Stimulated activated CD4-positive, alpha-beta T cell treated with anti-CD3 and anti-CD28 coated beads, Interleukin-2, amount 100 ng/mL, for 4 hours (primary cell): ENCODE measurements at regions not wholly inside any gene's neighbourhood (a gene's known extent, or its start where the extent isn't known, plus 50 kb on each side); places are given as distances from the start of the nearest gene placed in this dataset.
"Not testable (repeated sequence)": the region's sequence is repeated elsewhere in the genome, so short reads cannot be mapped to it uniquely, and the experiment has no call there.

Source experiments
- DNase-seq: peaks from one replicate; pipeline ENCODE4 v3.0.0-alpha.2; 2020; ENCODE audit warnings: low read depth

DNA sequence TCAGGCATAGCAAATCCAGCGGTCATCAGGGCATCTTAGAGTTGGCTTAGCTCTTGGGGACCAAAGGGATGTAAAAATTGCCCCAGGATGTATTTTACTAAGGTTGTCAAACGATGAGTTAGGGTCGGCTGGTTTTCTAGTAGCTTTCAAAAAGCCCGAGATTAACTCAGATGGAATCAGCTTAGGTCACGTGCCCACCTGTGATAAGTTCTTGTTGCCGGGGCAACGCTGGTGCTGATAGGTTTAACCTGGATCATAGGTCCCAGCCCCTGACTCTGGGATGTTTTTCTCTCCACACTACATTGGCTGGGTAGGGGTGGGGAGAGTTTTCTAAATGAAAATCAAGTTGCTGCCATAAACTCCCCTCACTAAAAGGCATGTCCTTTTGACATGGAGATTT, 257.3 kb upstream of the SULF2 start:
- no peak for DNase-seq

DNA sequence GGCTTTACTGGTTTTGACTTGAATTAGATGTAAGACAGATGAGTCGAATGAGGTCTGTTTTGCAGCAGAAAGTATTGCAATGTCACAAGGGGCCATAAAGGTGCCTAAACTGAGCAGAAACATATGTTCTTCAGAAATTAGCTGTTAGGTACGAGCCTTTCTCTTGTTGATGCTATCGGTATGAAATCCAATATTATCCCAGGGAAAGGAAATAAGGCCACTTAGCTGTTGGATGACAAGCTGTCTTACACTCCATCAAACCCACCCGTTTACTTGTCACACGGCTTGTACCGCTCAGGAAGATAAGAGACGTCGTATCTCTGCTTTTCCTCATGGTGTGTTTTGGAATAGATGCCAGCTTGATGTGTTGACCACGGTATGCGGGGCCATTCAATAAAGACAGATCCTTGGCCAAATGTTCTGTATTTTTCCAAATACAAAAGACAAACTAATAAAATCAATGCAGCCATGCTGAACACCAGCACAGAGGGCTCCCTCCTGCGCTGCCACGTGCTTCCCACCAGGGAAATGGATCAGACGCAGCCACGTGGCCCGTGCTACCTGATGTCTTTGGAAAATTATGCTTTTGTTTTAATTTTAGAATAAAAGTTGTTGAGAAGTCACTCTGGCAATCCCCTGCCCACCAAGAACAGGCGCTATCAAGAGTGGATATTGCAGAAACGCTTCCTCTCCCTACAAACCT, 255.9 kb upstream of the SULF2 start:
- no peak for DNase-seq

DNA sequence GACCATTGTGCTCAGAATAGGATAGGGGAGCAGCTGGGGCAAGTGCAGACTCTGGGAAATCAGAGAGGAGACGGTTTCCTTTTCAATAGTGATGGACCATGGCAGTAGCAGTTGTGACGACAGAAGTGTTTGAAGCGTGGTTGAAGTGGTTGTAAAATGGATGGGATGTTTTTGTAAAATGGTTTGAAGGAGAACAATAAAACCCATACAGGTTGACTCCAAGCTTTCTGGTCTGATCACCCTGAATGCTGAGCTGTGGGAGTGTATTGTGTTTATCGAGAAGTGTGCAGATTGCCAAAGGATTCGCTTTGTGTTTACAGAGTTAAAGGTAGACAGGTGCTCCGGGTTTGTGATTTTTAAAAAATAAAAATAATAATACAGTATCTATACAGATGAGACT, 255.2 kb upstream of the SULF2 start:
- DNase-seq: no peak

DNA sequence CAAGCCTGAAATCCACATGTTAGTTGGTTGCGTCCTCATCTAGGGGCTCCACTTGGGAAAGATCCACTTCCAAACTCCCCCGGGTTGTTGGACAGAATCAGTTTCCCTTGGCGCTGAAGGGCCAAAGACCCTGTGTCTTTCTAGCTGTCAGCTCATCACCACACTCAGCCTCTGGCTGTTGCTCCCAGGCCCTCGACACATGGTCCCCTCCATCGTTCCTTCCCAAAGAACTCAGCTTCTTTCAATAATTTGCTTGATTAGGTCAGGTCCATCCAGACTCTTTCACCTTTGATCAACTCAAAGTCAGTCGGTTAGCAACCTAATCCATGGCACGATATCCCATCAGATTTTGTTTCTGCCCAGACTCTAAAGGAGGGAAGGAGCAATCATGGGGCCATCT, 254.8 kb upstream of the SULF2 start:
- DNase-seq: no peak

DNA sequence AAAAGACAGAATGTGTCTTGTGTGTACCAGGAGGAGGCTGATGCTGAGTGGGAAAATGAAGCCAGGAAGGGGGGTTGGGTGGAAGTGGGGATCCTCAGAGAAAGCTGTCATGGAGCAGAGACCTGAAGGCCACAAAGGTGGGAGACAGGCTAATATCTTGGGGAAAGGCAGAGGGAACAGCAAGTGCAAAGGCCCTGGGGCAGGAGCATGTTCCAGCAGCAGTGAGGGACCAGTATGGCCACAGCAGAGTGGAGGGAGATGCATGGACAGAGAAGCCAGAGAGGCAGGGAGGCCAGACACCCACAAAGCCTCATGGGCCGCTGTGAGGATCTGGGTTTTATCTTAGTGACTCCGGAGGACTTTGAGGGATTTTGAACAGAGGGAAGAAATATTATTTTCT, 254.2 kb upstream of the SULF2 start:
- no peak for DNase-seq

DNA sequence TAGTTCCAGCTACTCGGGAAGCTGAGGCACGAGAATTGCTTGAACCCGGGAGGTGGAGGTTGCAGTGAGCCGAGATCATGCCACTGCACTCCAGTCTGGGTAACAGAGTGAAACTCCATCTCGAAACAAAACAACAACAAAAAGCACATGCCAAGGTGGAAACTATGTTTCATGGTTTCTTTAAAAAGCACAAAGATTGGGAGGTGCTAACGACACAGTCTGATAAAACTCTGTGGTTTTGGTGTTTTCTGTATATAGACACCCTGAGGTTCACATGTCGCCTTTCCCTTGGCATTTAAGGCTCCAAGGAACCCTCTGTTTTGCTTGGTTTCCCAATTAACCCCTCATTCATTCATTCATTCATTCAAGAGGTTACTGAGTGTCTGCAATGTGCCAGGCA, 253.4 kb upstream of the SULF2 start:
- no peak for DNase-seq

DNA sequence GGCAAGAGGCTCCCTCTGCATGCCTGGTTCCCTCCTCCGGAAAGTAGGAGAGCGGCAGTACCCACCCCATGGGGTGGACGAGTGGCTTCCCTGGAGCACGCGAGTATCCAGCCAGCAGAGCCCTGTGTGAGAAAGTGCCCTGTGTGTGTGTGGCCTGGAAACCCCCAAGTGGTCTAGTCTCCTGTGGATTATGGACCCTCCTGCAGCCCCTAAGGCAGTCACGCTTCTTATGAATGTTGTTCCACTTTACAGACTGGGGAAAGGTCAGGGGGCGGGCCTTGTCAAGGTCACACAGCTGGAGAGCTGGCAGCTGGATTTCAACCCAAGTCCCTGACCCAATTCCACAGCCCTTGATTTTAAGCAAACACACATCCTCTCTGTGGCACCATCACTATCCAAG, 252.5 kb upstream of the SULF2 start:
- DNase-seq: not testable (repeated sequence)

DNA sequence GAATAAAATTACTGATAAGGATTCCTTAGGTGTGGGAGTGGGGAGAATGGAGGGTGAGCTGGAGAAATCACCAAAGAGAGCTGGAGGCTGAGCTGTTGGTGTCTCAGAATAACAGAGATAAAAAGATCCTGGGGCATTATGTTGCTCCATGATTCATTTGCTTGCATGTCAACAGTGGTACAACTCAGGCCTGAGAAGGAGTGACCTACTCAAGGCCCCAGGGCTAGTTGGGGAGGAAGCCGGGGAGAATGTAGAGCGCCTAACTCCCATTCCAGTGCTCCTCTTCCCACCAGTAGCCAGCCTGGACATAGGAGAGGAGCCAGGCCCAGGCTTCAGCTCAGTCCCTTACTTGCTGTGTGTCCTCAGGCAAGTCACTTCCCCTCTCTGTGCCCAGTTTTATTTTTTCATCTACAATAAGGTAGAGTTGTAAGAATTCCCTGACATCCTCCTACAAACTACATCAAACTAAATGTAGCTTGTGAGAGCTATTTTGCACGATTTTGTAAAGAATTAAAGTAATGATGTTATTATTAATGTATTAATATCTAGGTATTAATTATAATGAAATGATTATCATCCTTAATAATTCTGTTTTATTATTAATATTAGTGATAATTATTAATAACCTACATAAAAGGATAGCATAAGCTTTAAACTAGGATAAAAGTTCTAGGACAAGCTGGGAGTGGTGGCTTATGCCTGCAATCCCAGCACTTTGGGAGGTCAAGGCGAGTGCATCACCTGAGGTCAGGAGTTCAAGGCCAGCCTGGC, 250.9 kb upstream of the SULF2 start:
- DNase-seq: no peak

DNA sequence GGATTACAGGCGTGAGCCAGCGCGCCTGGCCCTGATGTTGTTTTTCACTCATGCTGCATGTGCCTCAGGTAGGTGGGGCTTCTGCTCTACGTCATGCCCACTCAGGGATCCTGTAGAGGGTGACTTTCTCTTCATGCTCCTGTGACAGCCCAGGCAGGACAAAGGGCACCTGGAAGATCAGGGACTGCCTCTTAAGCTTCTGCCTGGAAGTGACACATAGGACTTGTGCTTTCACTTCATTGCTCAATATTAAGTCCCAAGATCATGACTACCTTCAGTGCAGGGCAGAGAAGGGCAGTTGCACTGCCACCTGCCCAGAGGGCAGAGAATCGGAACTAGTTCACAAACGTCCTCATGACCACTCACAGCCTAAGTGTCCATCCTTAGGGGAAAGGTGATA, 249.5 kb upstream of the SULF2 start:
- DNase-seq: no peak

DNA sequence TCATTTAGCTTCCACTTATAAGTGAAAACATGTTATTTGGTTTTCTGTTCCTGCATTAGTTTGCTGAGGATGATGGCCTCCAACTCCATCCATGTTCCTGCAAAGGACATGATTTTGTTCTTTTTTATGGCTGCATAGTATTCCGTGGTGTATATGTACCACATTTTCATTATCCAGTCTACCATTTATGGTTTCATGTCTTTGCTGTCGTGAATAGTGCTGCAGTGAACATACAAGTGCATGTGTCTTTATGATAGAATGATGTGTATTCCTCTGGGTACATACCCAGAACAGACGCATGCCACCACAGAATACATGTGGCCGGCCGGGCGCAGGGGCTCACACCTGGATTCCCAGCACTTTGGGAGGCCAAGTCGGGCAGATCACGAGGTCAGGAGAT, 247.7 kb upstream of the SULF2 start:
- DNase-seq: not testable (repeated sequence)

DNA sequence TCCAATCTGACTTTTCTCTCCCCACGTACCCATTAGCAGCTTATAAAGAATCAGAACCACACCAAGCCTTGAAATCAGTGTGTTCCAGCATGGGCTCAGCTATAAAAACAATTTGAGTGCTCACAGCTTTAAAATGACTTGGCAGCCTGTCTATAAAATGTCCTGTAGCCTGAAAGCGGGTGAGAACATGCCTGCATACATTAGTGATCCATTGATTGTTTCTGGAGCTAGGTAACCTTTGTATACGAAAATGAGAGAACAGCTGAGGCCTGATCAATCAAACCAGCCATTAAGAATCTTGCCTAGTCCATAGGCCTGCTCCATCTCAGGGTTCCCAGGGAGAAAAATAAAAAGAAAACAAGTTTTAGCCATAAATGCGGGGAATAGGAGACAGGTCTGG, 245.8 kb upstream of the SULF2 start:
- no peak for DNase-seq

DNA sequence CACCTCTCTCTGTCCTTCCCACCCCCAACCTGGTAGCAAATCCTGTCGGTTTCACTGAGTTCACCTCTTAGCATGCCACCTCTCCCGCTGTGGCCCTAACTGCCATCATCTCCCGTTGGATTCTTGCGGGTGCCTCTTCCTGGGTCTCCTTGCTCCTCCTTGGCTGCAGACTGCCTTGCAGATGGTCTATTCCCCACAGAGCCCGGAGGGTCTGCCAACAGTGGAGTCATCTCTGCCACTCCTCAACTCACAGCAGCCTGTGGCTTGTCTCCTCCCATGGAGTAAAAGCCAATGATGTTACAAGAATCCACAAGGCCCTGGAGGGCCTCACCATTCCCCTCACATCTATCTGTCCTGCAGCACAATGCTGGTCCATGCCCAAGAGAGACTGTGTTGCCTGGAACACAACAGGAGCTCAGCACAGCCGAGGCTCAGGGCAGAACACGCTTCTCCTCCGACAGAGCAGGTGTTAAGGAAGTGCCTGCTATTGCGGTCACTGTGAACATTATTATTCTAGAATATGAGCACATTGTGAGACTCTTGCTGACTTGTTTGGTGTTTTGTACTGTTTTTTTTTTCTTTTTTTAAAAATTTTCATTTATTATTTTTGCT, 241.8 kb upstream of the SULF2 start:
- DNase-seq: no peak

DNA sequence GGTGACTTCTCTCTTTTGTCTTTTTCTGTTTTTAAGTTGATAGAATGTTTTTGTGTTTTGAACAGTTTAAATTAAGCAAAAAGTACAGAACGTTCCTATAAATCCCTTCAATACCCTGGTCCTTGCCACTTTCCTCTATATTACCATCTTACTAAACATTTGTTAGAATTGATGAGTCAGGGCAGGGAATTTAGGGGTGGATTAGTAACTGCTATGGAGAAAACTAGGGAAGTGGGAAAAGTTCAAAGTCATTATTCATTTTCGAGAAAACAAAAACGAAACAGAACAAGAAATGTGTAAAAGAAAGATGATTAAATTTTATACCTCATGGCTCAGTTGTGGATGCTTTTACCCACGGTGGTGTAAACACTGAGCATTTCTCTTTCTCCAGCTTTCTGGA, 240.4 kb upstream of the SULF2 start:
- DNase-seq: no peak

DNA sequence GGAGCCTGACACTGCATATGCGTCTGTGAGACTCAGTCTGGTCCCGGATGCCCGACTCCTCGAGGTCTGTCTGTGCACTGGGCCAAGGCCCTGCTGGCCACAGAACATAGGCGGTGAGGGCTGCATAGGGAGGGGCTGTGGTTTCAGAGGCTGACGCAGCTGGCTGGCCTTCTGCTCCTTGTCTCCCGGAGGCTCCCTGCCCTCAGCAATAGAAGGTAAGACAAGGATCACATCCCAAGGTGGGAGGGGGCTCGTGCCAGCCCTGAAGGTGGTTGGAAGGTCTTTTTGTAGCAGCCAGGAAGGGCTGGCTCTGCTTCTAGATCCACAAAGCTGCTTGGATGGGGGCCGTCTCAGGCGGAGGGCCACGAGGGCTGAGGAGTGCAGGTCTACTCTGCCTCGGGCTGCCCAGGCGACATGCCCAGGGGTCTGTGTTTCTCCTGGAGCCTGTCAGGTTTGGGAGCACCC, 239.8 kb upstream of the SULF2 start:
- no peak for DNase-seq

DNA sequence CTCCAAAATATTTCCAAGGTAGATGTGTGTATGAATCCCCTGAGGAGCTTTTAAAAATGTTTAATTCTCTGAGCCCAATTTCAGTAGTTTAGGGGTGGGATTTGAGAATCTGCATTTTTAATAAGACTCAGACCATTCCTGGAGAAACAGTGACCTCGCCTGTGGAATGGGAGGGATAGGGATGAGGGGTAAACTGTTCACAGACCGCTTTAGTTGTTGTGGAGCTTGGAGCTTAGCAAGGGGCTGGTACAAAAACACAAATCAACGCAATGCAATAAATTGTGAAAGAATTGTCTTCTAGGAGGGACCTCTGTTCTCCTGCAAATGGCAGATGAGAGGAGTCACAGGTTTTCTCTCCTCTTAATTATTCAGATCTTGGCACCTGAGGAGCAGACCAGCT, 239.3 kb upstream of the SULF2 start:
- no peak for DNase-seq

DNA sequence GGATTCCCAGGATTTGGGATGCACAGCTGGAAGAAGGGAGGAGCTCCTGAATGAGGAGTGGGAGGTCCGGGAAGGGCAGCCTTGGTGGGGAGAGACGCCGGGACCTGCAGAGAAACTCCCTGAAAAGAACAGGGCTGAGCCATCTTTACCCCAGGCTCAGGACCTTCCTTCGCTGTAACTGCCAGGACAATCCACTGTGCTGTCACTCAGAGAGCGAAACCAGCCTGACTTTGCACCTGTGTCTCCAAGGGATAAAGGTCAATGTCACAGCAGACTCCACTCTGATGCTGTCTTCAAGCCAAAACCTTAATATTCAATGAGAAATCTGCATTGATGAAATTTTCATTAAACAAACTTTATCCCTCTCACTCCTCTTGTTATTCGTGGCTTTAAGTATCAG, 235.4 kb upstream of the SULF2 start:
- DNase-seq: not testable (repeated sequence)

DNA sequence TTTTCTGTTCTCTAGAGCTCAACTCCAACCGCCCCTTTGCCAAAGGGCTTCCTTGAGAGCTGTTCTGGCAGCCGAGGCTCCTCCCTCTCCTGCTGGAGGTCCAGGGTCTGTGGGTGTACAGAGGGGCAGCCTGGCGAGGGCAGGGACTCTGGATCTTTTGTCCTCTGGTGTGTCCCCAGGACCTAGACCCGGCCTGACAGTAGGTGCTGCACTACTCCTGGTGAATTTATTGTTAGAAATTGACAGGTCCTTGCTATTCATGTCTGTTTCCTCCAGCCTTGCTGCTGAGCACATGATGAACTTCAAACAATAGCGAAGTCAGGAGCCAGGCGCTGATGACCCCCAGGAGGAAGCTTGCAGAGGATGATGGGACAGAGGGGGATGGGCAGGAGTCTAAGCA, 234.7 kb upstream of the SULF2 start:
- no peak for DNase-seq

DNA sequence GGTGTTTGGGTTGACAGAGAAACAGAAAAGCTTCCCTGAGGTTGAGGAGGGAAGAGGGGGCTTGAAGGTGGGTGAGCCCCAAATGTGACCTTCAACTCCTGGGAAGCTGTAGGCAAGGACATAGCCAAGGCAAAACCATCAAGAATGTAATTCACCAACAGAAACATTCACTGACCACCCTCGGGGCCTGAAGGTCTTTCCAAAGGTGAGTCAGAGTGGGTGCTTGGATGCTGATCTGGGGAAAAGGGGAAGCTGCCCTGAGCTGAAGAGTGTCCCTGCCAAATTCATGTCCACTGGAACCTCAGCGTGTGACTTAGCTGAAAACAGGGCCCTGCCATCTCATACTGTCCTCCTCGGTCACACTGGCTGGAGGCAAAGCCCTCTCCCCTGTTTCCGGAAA, 234.2 kb upstream of the SULF2 start:
- no peak for DNase-seq

DNA sequence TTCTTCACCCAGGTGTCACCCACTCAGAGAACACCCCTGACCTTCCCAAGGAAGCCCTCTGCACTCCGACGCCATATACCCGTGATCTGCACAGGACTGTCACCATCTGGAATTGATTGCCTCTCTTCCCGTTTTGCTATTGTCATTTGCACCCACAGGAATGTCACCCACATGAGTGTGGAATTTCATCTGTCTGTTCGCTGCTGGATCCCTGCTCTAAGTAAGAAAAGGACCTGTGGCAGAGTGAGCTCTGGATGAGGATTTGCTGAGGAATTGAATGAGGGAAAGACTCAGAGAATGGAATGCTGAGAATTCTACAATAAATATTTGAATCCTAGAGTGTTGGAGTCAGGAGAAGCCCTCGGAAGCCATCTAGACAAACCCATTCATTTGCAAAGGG, 233.6 kb upstream of the SULF2 start:
- DNase-seq: not testable (repeated sequence)

DNA sequence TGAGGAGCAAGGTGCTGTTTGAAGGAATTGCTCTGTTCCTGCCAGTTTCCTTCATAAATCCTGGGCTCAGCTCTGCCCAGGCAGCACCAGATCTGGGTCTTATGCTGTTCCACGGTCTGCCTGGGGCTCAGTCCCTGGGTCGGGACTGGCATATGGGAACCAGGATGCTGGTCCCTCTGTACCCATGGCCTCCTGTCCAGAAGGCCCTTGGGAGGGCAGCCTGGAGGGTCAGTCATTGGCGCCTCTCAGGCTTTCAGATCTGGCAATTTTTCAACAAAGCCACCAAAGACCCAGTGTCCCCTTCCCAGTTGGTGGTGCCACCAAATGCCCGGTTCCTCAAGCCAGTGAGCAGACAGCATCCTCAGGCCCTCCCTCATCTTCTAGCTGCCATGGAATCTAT, 232.7 kb upstream of the SULF2 start:
- DNase-seq: no peak

DNA sequence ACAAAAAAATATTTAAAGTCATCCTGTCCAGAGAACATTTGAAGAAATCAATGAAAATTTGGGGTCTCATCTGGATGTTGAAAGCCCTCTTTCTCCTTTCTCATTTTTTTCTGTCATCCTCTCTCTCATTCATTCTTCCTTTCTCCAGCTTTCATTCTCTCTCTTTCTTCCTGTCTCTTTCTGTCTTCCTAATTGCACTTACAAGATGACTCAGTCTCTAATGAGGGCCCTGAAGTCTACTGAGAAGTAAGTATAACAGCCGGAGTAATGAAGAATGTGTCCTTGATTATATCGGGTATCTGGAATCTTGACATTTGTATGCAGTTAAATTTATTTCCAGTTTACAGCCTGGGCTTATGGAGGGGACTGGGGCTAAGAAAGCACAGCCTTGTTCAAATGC, 232.2 kb upstream of the SULF2 start:
- no peak for DNase-seq

DNA sequence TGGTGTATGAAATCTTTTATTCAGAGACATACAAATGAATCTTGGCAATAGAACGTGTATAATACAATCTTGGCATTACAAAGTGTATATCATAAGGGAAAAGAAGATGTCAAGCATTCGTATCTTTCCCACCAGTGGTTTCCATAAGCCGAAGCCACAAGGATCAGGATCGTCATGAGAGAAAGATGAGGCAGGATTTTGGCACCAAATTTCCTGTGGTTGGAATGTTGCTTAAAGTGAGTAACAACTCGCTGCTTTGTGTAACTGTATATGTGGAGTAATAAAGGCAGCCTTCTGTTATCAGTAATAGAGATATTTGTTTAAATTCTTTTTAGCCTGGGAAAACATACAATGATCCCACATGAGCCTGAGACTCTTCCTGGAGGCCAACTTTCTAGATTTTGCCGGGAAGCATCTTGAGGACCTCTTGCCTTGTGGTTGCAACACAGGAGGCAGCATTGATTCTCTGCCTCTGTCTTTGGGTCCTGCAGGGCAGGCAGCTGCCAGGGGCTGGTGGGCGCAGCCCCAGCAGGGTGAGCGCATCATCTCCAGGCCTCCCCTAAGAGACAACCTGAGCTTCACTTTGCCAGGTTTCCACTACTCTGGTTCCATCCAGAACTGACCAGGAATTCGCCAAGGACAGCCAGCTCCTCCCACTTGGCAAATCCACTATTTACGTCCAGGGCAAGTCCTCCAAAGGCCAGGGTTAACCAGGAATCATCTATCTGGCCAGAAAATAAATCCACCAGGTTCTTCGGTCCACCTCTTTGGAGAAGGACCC, 230.9 kb upstream of the SULF2 start:
- DNase-seq: no peak
